SJSA1 (cell line): ENCODE measurements at regions not wholly inside any gene's neighbourhood (a gene's known extent, or its start where the extent isn't known, plus 50 kb on each side); places are given as distances from the start of the nearest gene placed in this dataset.
"Not testable (repeated sequence)": the region's sequence is repeated elsewhere in the genome, so short reads cannot be mapped to it uniquely, and the experiment has no call there.

Source experiments
- DNase-seq, 2 experiments: peaks; one replicate each; pipeline ENCODE4 v3.0.0-alpha.2; 2015 to 2020; ENCODE audit warnings: low spot score in 2 of 2, low read depth in 1 of 2
- H3K27ac ChIP-seq: fragments of 250-450 bp; sonication (Bioruptor Pico); 2 replicates; pipeline ENCODE4 v1.5.1; 2020; ENCODE audit warnings: mild to moderate bottlenecking, moderate library complexity
- H3K27me3 ChIP-seq: fragments of 250-450 bp; sonication (Bioruptor Pico); replicated peaks from 2 replicates; pipeline ENCODE4 v1.5.1; 2020; ENCODE audit warnings: mild to moderate bottlenecking, moderate library complexity
- H3K36me3 ChIP-seq: fragments of 250-450 bp; sonication (Bioruptor Pico); 2 replicates; pipeline ENCODE4 v1.5.1; 2020; ENCODE audit warnings: mild to moderate bottlenecking
- H3K4me1 ChIP-seq: fragments of 250-450 bp; sonication (Bioruptor Pico); replicated peaks from 2 replicates; pipeline ENCODE4 v1.6.1; 2021; ENCODE audit warnings: mild to moderate bottlenecking
- H3K4me3 ChIP-seq: fragments of 250-450 bp; sonication (Bioruptor Pico); 2 replicates; pipeline ENCODE4 v1.5.1; 2020; ENCODE audit warnings: mild to moderate bottlenecking
- H3K9me3 ChIP-seq: fragments of 250-450 bp; sonication (Bioruptor Pico); replicated peaks from 2 replicates; pipeline ENCODE4 v1.5.1; 2020; ENCODE audit warnings: mild to moderate bottlenecking

DNA sequence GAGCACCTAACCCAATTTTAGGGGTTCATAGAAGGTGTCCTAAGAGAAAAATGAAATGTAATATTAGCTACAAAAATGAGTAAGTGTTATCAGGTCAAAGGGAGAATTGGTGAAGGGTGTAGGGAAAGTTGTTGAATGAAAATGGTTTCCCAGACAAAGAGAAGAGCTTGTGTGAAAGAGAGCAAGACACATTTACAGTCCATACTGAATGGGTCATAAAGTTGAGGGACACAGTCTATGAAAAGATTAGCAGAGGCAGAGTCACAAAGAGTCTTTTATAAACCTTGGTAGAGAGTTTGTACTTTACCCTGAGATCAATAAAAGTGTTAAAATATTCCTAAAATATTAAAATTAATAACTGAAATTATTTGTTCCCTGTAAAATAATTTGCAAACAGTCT, 759.4 kb downstream of the DIAPH3 start:
- Histone ChIP-seq H3K4me1 (no peaks in the 10 kb centered on the region), H3K36me3 (no peaks in the 10 kb centered on the region), H3K27ac (no peak overlapping the region), H3K27me3 (no peaks in the 10 kb centered on the region), H3K9me3 (no peaks in the 10 kb centered on the region), H3K4me3 (no peak overlapping the region)
- DNase-seq = no peak

DNA sequence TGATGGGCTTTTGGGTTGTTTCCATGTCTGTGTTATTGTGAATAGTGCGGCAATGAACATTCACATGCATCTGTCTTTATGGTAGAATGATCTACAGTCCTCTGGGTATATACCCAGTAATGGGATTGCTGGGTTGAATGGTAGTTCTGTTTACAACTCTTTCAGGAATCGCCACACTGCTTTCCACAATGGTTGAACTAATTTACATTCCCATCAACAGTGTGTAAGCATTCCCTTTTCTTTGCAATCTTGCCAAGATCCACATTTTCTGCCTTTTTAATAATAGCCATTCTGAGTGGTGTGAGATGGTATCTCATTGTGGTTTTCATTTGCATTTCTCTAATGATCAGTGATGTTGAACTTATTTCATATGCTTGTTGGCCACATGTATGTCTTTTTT, 756.5 kb downstream of the DIAPH3 start:
- H3K4me3 ChIP-seq, H3K27ac ChIP-seq, DNase-seq, H3K27me3 ChIP-seq, H3K4me1 ChIP-seq, H3K9me3 ChIP-seq, H3K36me3 ChIP-seq: not testable (repeated sequence)

DNA sequence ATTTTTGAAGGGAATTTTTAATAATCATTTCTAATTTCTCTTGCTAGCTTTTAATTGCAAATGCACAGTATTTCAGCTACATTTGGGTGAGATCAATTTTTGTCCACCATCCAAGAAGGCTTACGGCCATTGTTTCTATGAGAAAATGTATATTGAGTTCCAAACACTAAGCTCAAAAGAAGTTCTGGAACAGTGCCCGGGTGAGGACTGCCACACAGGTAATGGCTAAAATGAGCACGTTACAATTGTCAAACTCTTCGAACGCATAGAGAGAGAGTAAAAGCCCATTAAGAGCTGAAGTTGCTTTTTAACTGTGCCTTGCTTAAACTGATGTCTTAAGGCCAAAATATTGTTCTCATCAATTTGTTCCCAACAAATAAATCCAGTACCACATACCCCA, 755.0 kb downstream of the DIAPH3 start:
- no peaks in the 10 kb centered on the region for H3K9me3 ChIP-seq
- H3K36me3 ChIP-seq = no peaks in the 10 kb centered on the region
- H3K27ac ChIP-seq = no peak overlapping the region
- DNase-seq = no peak
- no peak overlapping the region for H3K4me3 ChIP-seq
- H3K27me3 ChIP-seq = no peaks in the 10 kb centered on the region
- no peaks in the 10 kb centered on the region for H3K4me1 ChIP-seq

DNA sequence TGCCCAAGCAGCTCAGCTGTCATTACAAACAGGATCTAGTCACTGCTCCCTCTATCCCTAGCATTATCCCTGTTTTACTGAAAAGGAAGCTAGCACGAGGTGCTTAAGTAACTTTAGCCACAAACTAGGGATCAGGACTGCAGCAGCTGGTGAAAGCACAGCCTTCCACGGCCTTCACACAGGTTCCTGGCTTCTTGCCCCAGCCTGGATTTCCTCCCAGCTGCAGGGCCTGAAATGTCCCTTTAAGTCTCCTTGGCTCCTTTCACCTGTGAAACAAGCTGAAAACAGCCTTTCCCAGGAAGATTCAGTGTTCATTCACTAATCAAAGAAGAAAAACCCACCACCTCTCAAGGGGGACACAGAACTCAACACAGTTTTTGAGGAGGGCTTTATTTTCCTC, 754.5 kb downstream of the DIAPH3 start:
- no peak for DNase-seq
- H3K4me1 ChIP-seq = no peaks in the 10 kb centered on the region
- no peaks in the 10 kb centered on the region for H3K9me3 ChIP-seq

DNA sequence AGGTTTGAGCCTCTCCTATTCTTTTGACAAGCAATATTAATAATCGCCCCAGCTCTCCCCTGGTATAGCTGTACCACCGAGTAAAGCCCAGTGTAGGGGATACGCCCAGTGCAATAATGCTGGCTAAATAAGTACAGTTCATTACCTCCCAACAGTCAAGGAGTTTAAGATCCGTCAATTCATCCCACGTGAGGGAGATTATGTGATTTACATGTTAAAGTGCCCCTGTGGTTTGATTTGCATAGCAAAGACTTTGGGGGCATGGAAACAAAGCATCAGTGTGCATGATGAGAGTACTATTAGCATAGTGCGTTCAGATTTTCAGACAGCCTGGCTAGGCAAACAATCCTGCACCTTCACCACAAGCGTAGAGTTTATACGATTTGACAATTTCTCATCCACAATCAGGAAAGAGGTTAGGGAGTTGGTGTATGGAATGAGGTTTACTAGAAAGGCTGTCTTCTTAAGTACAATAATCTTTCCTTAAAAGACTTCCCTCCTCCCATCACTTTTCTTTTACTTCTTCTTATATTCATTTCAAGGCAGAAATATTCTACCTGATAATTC, 754.0 kb downstream of the DIAPH3 start:
- Histone ChIP-seq H3K4me1 (no peaks in the 10 kb centered on the region), H3K27me3 (no peaks in the 10 kb centered on the region), H3K27ac (no peak overlapping the region), H3K9me3 (no peaks in the 10 kb centered on the region), H3K4me3 (no peak overlapping the region), H3K36me3 (no peaks in the 10 kb centered on the region)
- no peak for DNase-seq

More for the DNA sequence above, 754.5 kb downstream of the DIAPH3 start:
- H3K36me3 ChIP-seq = no peaks in the 10 kb centered on the region
- no peak overlapping the region for H3K27ac ChIP-seq
- no peak overlapping the region for H3K4me3 ChIP-seq
- H3K27me3 ChIP-seq = no peaks in the 10 kb centered on the region

DNA sequence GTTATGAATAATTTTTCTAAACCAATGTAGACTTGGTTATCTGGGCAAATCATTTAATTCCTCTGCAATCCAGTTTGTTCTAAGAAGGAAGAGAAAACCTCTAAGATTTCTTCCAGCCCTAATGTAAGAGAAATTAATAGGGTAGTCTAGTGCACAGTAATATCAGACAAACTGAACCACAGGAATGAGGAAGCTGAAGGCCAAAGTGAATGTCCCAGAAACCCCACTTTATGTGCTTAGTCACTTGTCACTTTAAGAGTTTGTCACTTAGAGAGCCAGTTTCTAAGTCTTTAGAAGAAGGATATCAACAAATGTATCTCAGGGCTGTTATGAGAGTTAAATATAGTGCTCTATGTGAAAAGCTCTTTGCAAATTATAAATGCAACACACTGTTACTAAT, 750.6 kb downstream of the DIAPH3 start:
- H3K4me3 ChIP-seq = no peak overlapping the region
- no peak for DNase-seq
- H3K27me3 ChIP-seq = no peaks in the 10 kb centered on the region
- H3K36me3 ChIP-seq = no peaks in the 10 kb centered on the region
- no peaks in the 10 kb centered on the region for H3K4me1 ChIP-seq
- no peaks in the 10 kb centered on the region for H3K9me3 ChIP-seq
- no peak overlapping the region for H3K27ac ChIP-seq

DNA sequence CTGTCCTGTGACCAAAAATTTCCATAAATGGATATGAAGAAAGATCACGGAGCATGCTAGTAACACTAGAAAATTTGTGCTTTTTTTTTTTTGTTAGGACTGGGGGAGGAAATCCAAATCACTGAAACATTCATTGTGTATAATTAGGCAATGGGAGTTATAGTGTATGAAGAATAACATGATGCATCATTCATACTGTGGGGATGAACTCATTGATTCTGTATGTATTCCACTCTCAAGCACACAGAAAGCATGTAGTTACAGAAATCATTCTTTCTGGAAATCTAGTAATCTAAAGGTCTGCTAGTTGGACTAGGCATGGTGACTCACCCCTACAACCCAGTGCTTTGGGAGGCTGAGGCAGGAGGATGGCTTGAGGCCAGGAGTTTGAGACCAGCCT, 749.7 kb downstream of the DIAPH3 start:
- H3K27me3 ChIP-seq = no peaks in the 10 kb centered on the region
- H3K4me3 ChIP-seq = no peak overlapping the region
- H3K9me3 ChIP-seq = no peaks in the 10 kb centered on the region
- no peak for DNase-seq
- no peaks in the 10 kb centered on the region for H3K4me1 ChIP-seq
- no peaks in the 10 kb centered on the region for H3K36me3 ChIP-seq
- no peak overlapping the region for H3K27ac ChIP-seq

DNA sequence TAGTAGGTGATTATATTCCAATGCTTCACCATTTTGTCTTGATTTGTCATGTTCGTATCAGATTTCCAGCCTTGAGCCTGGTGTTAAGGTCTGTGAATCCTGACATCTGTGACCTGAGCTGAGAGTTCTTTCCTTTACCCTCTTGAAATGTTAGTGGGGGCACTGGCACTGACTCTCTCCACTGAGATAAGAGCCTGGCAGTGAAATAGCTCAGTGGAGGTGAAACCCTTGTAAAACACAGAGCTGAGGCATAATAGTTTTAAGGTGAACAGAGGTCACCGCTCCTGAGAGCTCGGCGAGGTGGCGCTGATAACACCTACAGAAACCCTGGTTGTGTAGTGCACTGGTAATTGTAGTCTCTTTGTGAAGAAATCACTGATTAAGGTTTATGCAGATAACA, 748.2 kb downstream of the DIAPH3 start:
- Histone ChIP-seq H3K9me3 (no peaks in the 10 kb centered on the region), H3K36me3 (no peaks in the 10 kb centered on the region), H3K4me1 (no peaks in the 10 kb centered on the region), H3K27ac (no peak overlapping the region), H3K4me3 (no peak overlapping the region), H3K27me3 (no peaks in the 10 kb centered on the region)
- DNase-seq = no peak

DNA sequence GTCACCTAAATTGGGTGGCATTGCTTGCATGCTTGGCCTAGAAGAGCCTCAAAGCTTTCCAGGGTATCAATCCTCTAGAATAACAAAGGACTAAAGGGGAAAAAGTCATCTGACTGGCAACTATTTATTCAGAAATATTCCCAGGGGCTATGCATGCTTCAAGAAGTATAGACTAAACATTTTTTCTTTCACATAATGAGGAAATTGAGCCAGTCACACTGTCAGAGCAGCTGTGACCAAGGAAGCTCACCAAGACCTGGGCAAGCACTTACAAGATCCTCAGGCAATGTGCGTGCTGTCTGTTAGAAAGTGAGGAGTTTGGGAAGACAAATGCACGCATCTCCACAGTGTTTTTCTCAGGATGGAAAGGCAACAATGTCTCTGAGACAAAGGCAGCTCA, 747.2 kb downstream of the DIAPH3 start:
- Histone ChIP-seq H3K9me3 (no peaks in the 10 kb centered on the region), H3K36me3 (no peaks in the 10 kb centered on the region), H3K27ac (no peak overlapping the region), H3K27me3 (no peaks in the 10 kb centered on the region), H3K4me3 (no peak overlapping the region), H3K4me1 (no peaks in the 10 kb centered on the region)
- DNase-seq = no peak

DNA sequence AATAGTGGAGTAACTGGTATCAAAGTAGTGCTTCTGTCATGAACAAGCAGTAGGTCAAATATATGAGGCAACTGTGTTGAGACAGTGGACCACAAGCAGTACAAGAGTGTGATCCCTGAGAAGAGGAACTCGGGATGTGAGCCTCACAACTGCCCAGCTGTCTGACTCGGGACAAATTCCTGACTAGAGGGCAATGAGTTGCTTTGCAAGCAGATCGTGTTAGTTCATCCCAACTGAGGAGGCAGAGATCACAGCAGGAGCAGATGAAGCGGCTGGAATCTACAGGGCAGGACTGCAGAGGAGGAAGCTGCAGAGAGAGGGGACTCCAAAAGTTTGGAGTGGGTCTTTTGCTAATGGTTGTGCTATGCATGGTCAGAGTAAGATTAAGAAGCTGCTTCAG, 741.1 kb downstream of the DIAPH3 start:
- Histone ChIP-seq H3K9me3 (no peaks in the 10 kb centered on the region), H3K27ac (no peak overlapping the region), H3K36me3 (no peaks in the 10 kb centered on the region), H3K4me1 (no peaks in the 10 kb centered on the region), H3K27me3 (no peaks in the 10 kb centered on the region), H3K4me3 (no peak overlapping the region)
- no peak for DNase-seq

DNA sequence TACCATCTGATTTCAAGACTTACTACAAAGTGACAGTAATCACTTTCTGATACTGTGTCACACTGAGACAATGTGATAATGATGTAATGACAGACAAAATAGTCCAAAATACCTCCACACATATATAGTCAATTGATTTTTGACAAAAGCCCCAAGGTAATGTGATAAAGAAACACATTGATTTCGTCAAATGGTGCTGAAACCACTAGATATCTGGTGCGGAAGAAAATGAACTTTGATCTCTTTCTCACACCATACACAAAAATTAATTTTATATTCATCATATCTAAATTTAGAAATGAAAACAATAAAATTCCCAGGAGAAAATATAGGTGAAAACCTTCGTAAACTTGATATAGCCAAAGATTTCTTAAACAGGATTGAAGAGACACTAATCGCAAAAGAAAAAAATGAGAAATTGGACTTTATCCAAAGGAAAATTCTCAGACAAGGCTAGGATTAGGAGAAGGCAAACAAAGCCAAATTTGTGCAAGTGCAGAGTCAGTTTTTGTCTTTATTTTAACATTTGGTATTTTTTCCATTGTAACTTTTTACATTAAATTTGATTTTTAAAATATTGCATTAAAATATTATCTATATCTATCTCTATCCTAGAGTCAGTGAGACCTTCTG, 739.9 kb downstream of the DIAPH3 start:
- no peak overlapping the region for H3K27ac ChIP-seq
- DNase-seq = no peak
- H3K4me3 ChIP-seq = no peak overlapping the region
- H3K4me1 ChIP-seq = no peaks in the 10 kb centered on the region
- no peaks in the 10 kb centered on the region for H3K36me3 ChIP-seq
- no peaks in the 10 kb centered on the region for H3K9me3 ChIP-seq
- no peaks in the 10 kb centered on the region for H3K27me3 ChIP-seq

DNA sequence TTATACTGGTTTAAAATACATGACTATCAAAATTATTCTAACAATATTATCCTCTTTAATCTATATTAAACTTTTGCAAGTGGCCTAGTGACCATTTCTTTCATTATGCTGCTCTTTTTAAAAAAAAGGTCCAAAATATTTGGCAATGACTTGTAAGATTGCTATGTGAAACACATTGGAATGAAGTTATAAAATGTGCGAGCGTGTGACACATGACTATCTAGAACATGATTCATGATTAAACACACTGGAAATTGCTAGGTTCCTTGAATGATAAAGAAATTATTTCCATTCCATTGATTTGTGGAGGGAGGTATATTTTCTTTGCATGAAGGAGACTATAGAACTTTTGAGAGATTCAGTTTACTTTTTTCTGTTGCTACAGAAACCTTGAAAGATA, 739.1 kb downstream of the DIAPH3 start:
- H3K4me1 ChIP-seq = no peaks in the 10 kb centered on the region
- no peak for DNase-seq
- H3K4me3 ChIP-seq = no peak overlapping the region
- no peak overlapping the region for H3K27ac ChIP-seq
- no peaks in the 10 kb centered on the region for H3K27me3 ChIP-seq
- H3K9me3 ChIP-seq = no peaks in the 10 kb centered on the region
- no peaks in the 10 kb centered on the region for H3K36me3 ChIP-seq

DNA sequence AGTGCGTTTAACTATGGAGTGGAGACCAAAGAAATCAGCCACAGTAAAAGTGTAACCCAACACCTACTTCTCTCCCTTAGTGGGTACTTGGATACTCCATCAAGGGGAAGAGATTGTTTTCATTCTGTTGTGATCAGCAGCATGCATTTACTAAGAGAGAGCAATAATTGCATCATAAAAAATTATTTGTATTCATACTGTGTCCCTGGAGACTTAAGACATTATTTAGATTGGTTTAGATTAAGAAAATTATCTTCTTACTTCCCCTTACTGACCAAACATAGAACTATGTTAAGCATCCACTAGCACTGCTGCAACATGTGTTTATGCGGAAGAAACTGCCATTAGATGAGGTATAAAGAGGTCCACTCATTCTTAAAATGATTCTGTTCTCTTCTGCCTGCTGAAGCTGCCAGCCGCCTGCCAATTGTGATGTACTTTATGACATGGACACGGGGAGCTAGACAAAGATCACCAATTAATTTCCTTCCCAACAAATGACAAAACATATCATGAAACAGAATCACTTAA, 738.5 kb downstream of the DIAPH3 start:
- H3K36me3 ChIP-seq = no peaks in the 10 kb centered on the region
- no peaks in the 10 kb centered on the region for H3K4me1 ChIP-seq
- DNase-seq = no peak
- H3K27ac ChIP-seq = no peak overlapping the region
- no peaks in the 10 kb centered on the region for H3K27me3 ChIP-seq
- no peak overlapping the region for H3K4me3 ChIP-seq
- H3K9me3 ChIP-seq = no peaks in the 10 kb centered on the region

DNA sequence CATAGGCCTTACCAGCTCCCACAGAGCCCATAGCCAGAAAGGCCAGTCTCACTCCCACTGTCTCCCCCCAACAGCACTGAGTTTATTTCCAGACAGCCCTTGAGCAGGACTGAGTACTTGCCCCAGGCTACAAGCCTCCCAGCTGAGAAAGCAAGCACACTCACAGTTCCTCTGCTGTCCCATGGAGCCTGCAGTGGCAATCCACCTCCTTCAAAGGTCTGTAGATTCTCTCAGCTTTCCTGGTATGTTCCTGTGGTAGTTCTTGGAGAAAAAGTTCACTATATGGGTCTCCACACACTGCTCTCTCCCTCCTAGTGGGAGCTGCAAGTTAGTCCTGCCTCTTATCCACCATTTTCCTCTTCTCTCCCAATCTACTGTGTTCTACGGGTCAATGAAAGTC, 728.7 kb downstream of the DIAPH3 start:
- Histone ChIP-seq H3K36me3 (no peaks in the 10 kb centered on the region), H3K27me3 (no peaks in the 10 kb centered on the region), H3K4me1 (no peaks in the 10 kb centered on the region), H3K9me3 (no peaks in the 10 kb centered on the region), H3K4me3 (no peak overlapping the region), H3K27ac (no peak overlapping the region)
- no peak for DNase-seq
